ENCODE measurements at regions not wholly inside any gene's neighbourhood (a gene's known extent, or its start where the extent isn't known, plus 50 kb on each side); places are given as distances from the start of the nearest gene placed in this dataset.
"Not testable (repeated sequence)": the region's sequence is repeated elsewhere in the genome, so short reads cannot be mapped to it uniquely, and the experiment has no call there.

DNA sequence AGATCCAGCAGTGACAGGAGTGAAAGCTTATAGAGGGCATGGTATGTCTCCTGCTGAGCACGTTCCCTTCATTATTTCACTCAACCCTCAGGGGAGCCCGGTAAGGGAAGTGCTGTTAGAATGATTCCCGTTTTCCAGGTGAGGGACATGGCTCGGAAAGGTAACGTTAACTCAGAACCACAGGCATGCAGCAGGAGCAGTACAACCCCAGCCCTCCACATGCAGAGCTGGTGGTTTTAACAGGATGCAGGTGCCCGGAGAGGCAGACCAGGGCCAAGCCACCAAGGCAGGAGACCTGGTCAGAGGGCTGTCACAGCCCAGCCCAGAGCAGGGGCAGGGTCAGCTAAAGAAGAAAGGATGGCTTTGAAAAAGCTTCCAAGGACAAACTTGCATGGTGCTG, 268.5 kb downstream of the SH3BP4 start:
- Histone ChIP-seq H3K4me3 (no peak overlapping the region), H3K27ac (no peak overlapping the region)
- no peak for DNase-seq (ENCODE audit: low spot score)
- TF ChIP-seq, protein P1, sequence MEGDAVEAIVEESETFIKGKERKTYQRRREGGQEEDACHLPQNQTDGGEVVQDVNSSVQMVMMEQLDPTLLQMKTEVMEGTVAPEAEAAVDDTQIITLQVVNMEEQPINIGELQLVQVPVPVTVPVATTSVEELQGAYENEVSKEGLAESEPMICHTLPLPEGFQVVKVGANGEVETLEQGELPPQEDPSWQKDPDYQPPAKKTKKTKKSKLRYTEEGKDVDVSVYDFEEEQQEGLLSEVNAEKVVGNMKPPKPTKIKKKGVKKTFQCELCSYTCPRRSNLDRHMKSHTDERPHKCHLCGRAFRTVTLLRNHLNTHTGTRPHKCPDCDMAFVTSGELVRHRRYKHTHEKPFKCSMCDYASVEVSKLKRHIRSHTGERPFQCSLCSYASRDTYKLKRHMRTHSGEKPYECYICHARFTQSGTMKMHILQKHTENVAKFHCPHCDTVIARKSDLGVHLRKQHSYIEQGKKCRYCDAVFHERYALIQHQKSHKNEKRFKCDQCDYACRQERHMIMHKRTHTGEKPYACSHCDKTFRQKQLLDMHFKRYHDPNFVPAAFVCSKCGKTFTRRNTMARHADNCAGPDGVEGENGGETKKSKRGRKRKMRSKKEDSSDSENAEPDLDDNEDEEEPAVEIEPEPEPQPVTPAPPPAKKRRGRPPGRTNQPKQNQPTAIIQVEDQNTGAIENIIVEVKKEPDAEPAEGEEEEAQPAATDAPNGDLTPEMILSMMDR (IDR thresholded peaks at IDR 0.05), result no peak

DNA sequence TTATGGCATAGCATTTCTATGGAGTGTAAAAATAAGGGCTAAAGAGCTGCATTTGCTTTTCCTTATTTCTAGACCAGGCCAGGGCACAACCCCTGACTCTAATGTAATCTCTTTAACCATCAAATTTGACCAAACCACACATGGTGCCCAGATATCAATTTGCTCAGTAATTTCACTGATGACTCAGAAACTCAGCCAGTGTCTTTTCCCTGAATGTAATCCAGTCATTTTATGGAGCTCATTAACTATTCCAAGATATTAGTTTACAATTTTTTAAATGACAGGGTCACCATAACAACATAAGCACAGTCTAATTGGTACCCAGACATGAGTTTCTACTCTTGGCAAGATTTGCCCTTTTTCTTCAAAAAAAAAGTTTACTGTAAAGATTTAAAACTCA, 270.8 kb upstream of the AGAP1 start:
- Histone ChIP-seq H3K27ac (no peak overlapping the region), H3K4me3 (no peak overlapping the region)
- no peak for DNase-seq (ENCODE audit: low spot score)
- TF ChIP-seq, protein P1 (IDR thresholded peaks at IDR 0.05), result no peak

- Histone ChIP-seq H3K27ac (no peak overlapping the region), H3K4me3 (no peak overlapping the region)
- TF ChIP-seq, protein P1 (IDR thresholded peaks at IDR 0.05), result no peak
- DNase-seq (ENCODE audit: low spot score), result no peak
Observed at GRCh38 chr2:235224410-235224809, 269.4 kb upstream of the AGAP1 start.

- TF ChIP-seq, protein P1 (IDR thresholded peaks at IDR 0.05), result no peak
- no peak overlapping the region for H3K27ac ChIP-seq
- no peak for DNase-seq (ENCODE audit: low spot score)
- H3K4me3 ChIP-seq, result no peak overlapping the region
Observed at GRCh38 chr2:235225261-235225660, 268.6 kb upstream of the AGAP1 start.

DNA sequence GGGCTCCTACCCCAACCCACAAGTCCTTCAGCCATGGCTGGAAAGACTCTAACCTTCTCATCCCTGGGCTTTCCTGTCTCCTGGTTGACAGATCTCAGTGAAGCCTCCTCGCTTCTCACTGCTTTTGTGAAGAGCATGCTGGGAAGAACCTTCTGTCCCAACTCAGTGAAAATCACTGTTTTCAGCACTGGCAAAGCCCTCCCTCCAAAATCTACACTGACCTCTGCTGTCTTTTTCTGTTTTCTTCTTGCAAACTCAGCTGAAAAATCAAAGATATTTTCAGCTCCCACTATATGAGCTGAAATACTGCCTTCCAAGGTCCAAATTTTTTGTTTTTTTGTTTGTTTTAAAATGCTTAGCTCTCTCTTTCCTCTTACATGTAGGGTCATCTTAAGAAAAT, 266.3 kb upstream of the AGAP1 start:
- no peak overlapping the region for H3K27ac ChIP-seq
- TF ChIP-seq, protein P1 (IDR thresholded peaks at IDR 0.05), result no peak
- H3K4me3 ChIP-seq, result no peak overlapping the region
- DNase-seq (ENCODE audit: low spot score), result no peak

DNA sequence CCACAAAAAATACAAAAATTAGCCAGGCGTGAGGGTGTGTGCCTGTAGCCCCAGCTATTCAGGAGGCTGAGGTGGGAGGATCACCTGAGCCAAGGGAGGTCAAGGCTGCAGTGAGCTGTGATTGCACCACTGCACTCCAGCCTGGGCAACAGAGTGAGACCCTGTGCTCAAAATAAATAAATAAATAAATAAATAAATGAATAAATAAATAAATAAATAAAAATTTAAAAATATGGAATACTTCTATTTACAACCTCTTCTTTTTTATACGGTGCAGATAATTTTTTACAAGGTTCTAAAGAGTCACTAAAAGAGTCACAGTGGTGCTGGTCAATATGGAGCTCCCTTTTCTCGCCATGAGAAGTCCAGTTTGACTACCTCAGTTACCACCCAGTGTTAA, 265.4 kb upstream of the AGAP1 start:
- not testable (repeated sequence) for H3K4me3 ChIP-seq; DNase-seq (ENCODE audit: low spot score); H3K27ac ChIP-seq

- no peak for DNase-seq (ENCODE audit: low spot score)
- TF ChIP-seq, protein P1 (IDR thresholded peaks at IDR 0.05), result no peak
- Histone ChIP-seq H3K27ac (no peak overlapping the region), H3K4me3 (no peak overlapping the region)
Observed at GRCh38 chr2:235229236-235229635, 264.6 kb upstream of the AGAP1 start.

Data from coronary artery (tissue), 2 donors.